GM13976 (cell line): ENCODE measurements at regions not wholly inside any gene's neighbourhood (a gene's known extent, or its start where the extent isn't known, plus 50 kb on each side); places are given as distances from the start of the nearest gene placed in this dataset.

Experiments
- DNase-seq: peaks from one replicate; pipeline ENCODE4 v3.0.0; 2012; ENCODE audit warnings: low spot score
- CTCF ChIP-seq: IDR thresholded peaks from 2 replicates; pipeline ENCODE4 v1.5.1; 2012; ENCODE audit warnings: borderline replicate concordance, mild to moderate bottlenecking; ENCODE audit not compliant: insufficient read depth; ENCODE audit errors: extremely low read depth, missing control alignments, control extremely low read depth
- in situ Hi-C: fragments of 300-500 bp; cut with MboI; formaldehyde crosslinking; loops from one replicate; pipeline ENCODE4 v1.12.0; 2022; ENCODE audit warnings: low sequenced_read_pairs, mixed read lengths, inconsistent platforms; ENCODE audit not compliant: unreplicated experiment

GRCh38 chr2:219995991-219996765 is 368.7 kb downstream of the SLC4A3 start:
- in situ Hi-C loops, result no loop called here
- no peak for DNase-seq
- TF ChIP-seq CTCF, result no peak

GRCh38 chr2:219997341-219997851 is 370.0 kb downstream of the SLC4A3 start:
- DNase-seq, result no peak
- peak; percentile 19 for TF ChIP-seq CTCF
- in situ Hi-C loops, result no loop called here

GRCh38 chr2:219998107-219998506 is 370.7 kb downstream of the SLC4A3 start:
- no peak for TF ChIP-seq CTCF
- in situ Hi-C loops, result no loop called here
- no peak for DNase-seq

- TF ChIP-seq CTCF, result no peak
- in situ Hi-C loops, result no loop called here
- no peak for DNase-seq
These were observed 371.3 kb downstream of the SLC4A3 start for GRCh38 chr2:219998714-219999227.

- DNase-seq, result no peak
- no peak for TF ChIP-seq CTCF
- in situ Hi-C loops, result no loop called here
These were observed 372.6 kb downstream of the SLC4A3 start for GRCh38 chr2:220000080-220000479.

- in situ Hi-C loops, result no loop called here
- TF ChIP-seq CTCF, result no peak
- no peak for DNase-seq
These were observed 373.2 kb downstream of the SLC4A3 start for GRCh38 chr2:220000586-220000985.

- in situ Hi-C loops, result no loop called here
- no peak for DNase-seq
- no peak for TF ChIP-seq CTCF
These were observed 374.3 kb downstream of the SLC4A3 start for GRCh38 chr2:220001751-220002150.
